K562 (cell line): ENCODE measurements at regions not wholly inside any gene's neighbourhood (a gene's known extent, or its start where the extent isn't known, plus 50 kb on each side); places are given as distances from the start of the nearest gene placed in this dataset.

Source experiments
- ATAC-seq: fragments of 200-7000 bp; cut with Tn5 transposase; 3 replicates; pipeline ENCODE4 v1.9.1; 2020; ENCODE audit warnings: moderate library complexity
- BruUV-seq: library from RNA; stranded (reverse); fragments of 400-500 nt; replicated peaks from 2 replicates; lab custom pipeline; 2021; lab: Mats Ljungman, UMichigan
- CTCF ChIA-PET: fragments of 300-600 bp; formaldehyde crosslinking; extraction: SDS; loops from one replicate; lab custom pipeline; 2021; ENCODE audit warnings: low intra/inter-chr PET ratio; lab: Yijun Ruan, JAX
- POLR2A ChIA-PET: fragments of 300-600, 350-650 bp; sonication (Branson Sonifier 250); formaldehyde crosslinking; extraction: SDS; loops from one replicate; lab custom pipeline; 2021; ENCODE audit warnings: antibody characterized with exemption, inconsistent platforms; lab: Yijun Ruan, JAX
- DNase-seq, 4 experiments: peaks; one replicate each; pipeline versions ENCODE4 v3.0.0 to v3.0.0-alpha.2; 2011 to 2018; ENCODE audit warnings: low spot score in 3 of 4, mixed read lengths in 3 of 4; ENCODE audit errors: extremely low read depth in 1 of 4
- FAIRE-seq: peaks from 2 replicates; lab custom pipeline; 2011; peaks lifted over from hg19 to GRCh38; lab: Jason Lieb, UNC
- H2AFZ ChIP-seq: 2 replicates; pipeline ENCODE4 v1.6.0; 2011; ENCODE audit warnings: low read depth, low read length, control low read depth, inconsistent platforms
- H3K27ac ChIP-seq: fragments of 200-600 bp; 3 replicates; pipeline ENCODE4 v1.8.0; 2011; ENCODE audit warnings: low read depth, mild to moderate bottlenecking, control low read depth, inconsistent platforms, low read length, moderate library complexity, mixed read lengths; ENCODE audit errors: extremely low read depth
- H3K27me3 ChIP-seq, 2 experiments: fragments of 300-600 bp in 1 of 2; 2 replicates in 1 of 2; 3 replicates in 1 of 2; pipeline versions ENCODE4 v1.6.0 to v1.8.0; 2011; ENCODE audit warnings: inconsistent platforms in 2 of 2, low read length in 2 of 2, mild to moderate bottlenecking in 1 of 2, mixed read lengths in 1 of 2, moderate library complexity in 1 of 2; ENCODE audit not compliant: control insufficient read depth in 2 of 2, insufficient read depth in 2 of 2
- H3K36me3 ChIP-seq: fragments of 300-600 bp; 3 replicates; pipeline ENCODE4 v1.8.0; 2011; ENCODE audit warnings: mild to moderate bottlenecking, low read length, inconsistent platforms; ENCODE audit not compliant: control insufficient read depth, insufficient read depth
- H3K4me1 ChIP-seq, 2 experiments: fragments of 200-600 bp in 1 of 2; replicated peaks in 1 of 2; 2 replicates in 1 of 2; 3 replicates in 1 of 2; pipeline versions ENCODE4 v1.5.1 to v1.8.0; 2011; ENCODE audit warnings: inconsistent platforms in 2 of 2, low read length in 2 of 2, mild to moderate bottlenecking in 1 of 2, mixed read lengths in 1 of 2, moderate library complexity in 1 of 2; ENCODE audit not compliant: control insufficient read depth in 2 of 2, insufficient read depth in 2 of 2
- H3K4me2 ChIP-seq: 2 replicates; pipeline ENCODE4 v1.6.1; 2011; ENCODE audit warnings: low read length, control low read depth, inconsistent platforms, mixed read lengths; ENCODE audit not compliant: insufficient read depth
- H3K4me3 ChIP-seq: fragments of 200-600 bp; sonication (generic), shearing (Covaris generic); 2 replicates; pipeline ENCODE4 v1.5.1; 2016; ENCODE audit warnings: control low read depth, inconsistent platforms
- H3K79me2 ChIP-seq: fragments of 200-600 bp; 3 replicates; pipeline ENCODE4 v1.8.0; 2011; ENCODE audit warnings: low read length, inconsistent platforms; ENCODE audit not compliant: control insufficient read depth, insufficient read depth
- H3K9ac ChIP-seq, 2 experiments: 2 replicates each; pipeline versions ENCODE4 v1.6.0 to v1.6.1; 2011; ENCODE audit warnings: low read depth in 2 of 2, low read length in 2 of 2, control low read depth in 1 of 2, inconsistent platforms in 1 of 2, mild to moderate bottlenecking in 1 of 2, mixed read lengths in 1 of 2; ENCODE audit not compliant: insufficient read depth in 1 of 2
- H3K9me1 ChIP-seq: one replicate; pipeline ENCODE4 v1.6.0; 2011; ENCODE audit warnings: inconsistent platforms, mild to moderate bottlenecking, low read length, moderate library complexity; ENCODE audit not compliant: control insufficient read depth, insufficient read depth
- H3K9me3 ChIP-seq: replicated peaks from 2 replicates; pipeline ENCODE4 v1.5.1; 2011; ENCODE audit warnings: low read depth, low read length, inconsistent platforms; ENCODE audit not compliant: control insufficient read depth, insufficient read depth
- H4K20me1 ChIP-seq: replicated peaks from 2 replicates; pipeline ENCODE4 v1.6.1; 2011; ENCODE audit warnings: low read length, inconsistent platforms, mixed read lengths; ENCODE audit not compliant: control insufficient read depth, insufficient read depth
- ARID1B ChIP-seq: fragments of 450-650 bp; IDR thresholded peaks from 2 replicates; pipeline ENCODE4 v1.6.1; 2016; ENCODE audit warnings: antibody characterized with exemption, mild to moderate bottlenecking, inconsistent platforms
- FOXA3 ChIP-seq, 2 experiments: fragments of 450-650 bp in 1 of 2; sonication (generic) in 1 of 2; formaldehyde crosslinking; IDR thresholded peaks in 1 of 2; conservative IDR thresholded peaks in 1 of 2; 2 replicates each; pipeline versions ENCODE4 v1.4.0 to v1.8.0; 2020 to 2022; ENCODE audit warnings: mild to moderate bottlenecking in 2 of 2, missing genetic modification reagents in 1 of 2
- GABPB1 ChIP-seq: sonication (generic); formaldehyde crosslinking; IDR thresholded peaks from 2 replicates; pipeline ENCODE4 v1.8.0; 2022; ENCODE audit warnings: mild to moderate bottlenecking, missing genetic modification reagents
- HDAC2 ChIP-seq: fragments of 450-650 bp; IDR thresholded peaks from 2 replicates; pipeline ENCODE4 v1.6.1; 2016; ENCODE audit warnings: mild to moderate bottlenecking
- TFE3 ChIP-seq: fragments of 450-650 bp; formaldehyde crosslinking; IDR thresholded peaks from 2 replicates; pipeline ENCODE4 v1.4.0; 2020; ENCODE audit warnings: mild to moderate bottlenecking, mixed read lengths
- ZBTB11 ChIP-seq, 3 experiments: fragments of 200-800 bp in 1 of 3; fragments of 250-450 bp in 1 of 3; fragments of 450-650 bp in 1 of 3; sonication (Bioruptor Pico) in 1 of 3; sonication (Bioruptor generic) in 1 of 3; formaldehyde crosslinking in 1 of 3; IDR thresholded peaks; 2 replicates each; pipeline versions ENCODE4 v1.6.1 to v1.8.0; 2016 to 2022; ENCODE audit warnings: mild to moderate bottlenecking in 2 of 3, missing genetic modification characterization in 2 of 3, missing compliant biosample characterization in 1 of 3, moderate library complexity in 1 of 3
- ZNF197 ChIP-seq: fragments of 200-800 bp; sonication (Bioruptor generic); IDR thresholded peaks from 2 replicates; pipeline ENCODE4 v1.6.1; 2016; ENCODE audit warnings: low read depth, missing genetic modification characterization, missing compliant biosample characterization
- WGBS: fragments of 100-300 bp; shearing (Covaris generic); methylation state at CpG from one replicate; pipeline ENCODE4 v1.1.6; 2016; ENCODE audit warnings: low coverage, mixed read lengths; ENCODE audit not compliant: insufficient coverage; ENCODE audit errors: missing lambda C conversion rate; 5-methylcytosine and 5-hydroxymethylcytosine counted together
- in situ Hi-C: fragments of 300-500 bp; cut with MboI; formaldehyde crosslinking; loops from 4 replicates; pipeline ENCODE4 v1.15.0; 2018; ENCODE audit warnings: inconsistent platforms, mixed read lengths
- intact Hi-C: fragments of 100-400 bp; cut with micrococcal nuclease; formaldehyde crosslinking; loops from 2 replicates; pipeline ENCODE4 v1.14.2; 2022

- no TSS peak for BruUV-seq
- DNase-seq (peak; percentile 50 to 70 (median 56)), ATAC-seq (peak; percentile 44; the same call in 1 of the 3 replicates), FAIRE-seq (peak; percentile 74)
- Histone ChIP-seq H3K4me1 (no peaks in the 10 kb centered on the region), H4K20me1 (peaks cover 7% of the 10 kb centered on the region; the same call in 1 of the 2 replicates), H3K4me3 (no peak overlapping the region), H3K36me3 (no peaks in the 10 kb centered on the region), H3K9me1 (no peaks in the 10 kb centered on the region), H2AFZ (no peak overlapping the region), H3K27me3 (no peaks in the 10 kb centered on the region), H3K79me2 (no peaks in the 10 kb centered on the region), H3K9me3 (no peaks in the 10 kb centered on the region), H3K27ac (no peak overlapping the region), H3K9ac (no peak overlapping the region), H3K4me2 (no peak overlapping the region)
- 2% methylated on average over 5 of the region's 5 CpGs for WGBS
- intact Hi-C loops (no loop called here), in situ Hi-C loops (no loop called here)
- ChIA-PET POLR2A (interaction anchor here (0.6 kb wide), 1 partner anchor 26 kb away, joined by 3 read pairs; no protein-coding TSS in a partner anchor), CTCF (no interaction called here)
- 0 out of 6 replicates have a peak, but pooled peaks of 1 of the 3 experiments have one; percentile 36 for TF ChIP-seq ZBTB11 (CRISPR knock-in tag; IDR thresholded peaks at IDR 0.05)
- TF ChIP-seq FOXA3 (CRISPR knock-in tag; conservative IDR thresholded peaks at IDR 0.05 in 1 of 2, IDR thresholded peaks at IDR 0.05 in 1 of 2) = no peak
- TF ChIP-seq ZNF197 = peak; percentile 75; the same call in 1 of the 2 replicates
- peak; percentile 36; the same call in 1 of the 2 replicates for TF ChIP-seq HDAC2
- no peak for TF ChIP-seq GABPB1 (CRISPR knock-in tag)
- no peak for TF ChIP-seq ARID1B
- no peak for TF ChIP-seq TFE3 (CRISPR knock-in tag)
These were observed 500.4 kb downstream of the PTPRU start for GRCh38 chr1:29736582-29737188.
